ENCODE measurements at regions not wholly inside any gene's neighbourhood (a gene's known extent, or its start where the extent isn't known, plus 50 kb on each side); places are given as distances from the start of the nearest gene placed in this dataset.

- no peak overlapping the region for H2AFZ ChIP-seq
- no peak for TF ChIP-seq EZH2 (IDR thresholded peaks at IDR 0.05; ENCODE audit: low read depth)
- no peak for TF ChIP-seq CTCF (conservative IDR thresholded peaks at IDR 0.05)
- DNase-seq, result no peak
- intact Hi-C loops (cut with micrococcal nuclease; ENCODE audit: unreplicated experiment), result no loop called here
- no peaks in the 10 kb centered on the region for H3K9me2 ChIP-seq (ENCODE audit: insufficient read depth)
- no peak overlapping the region for H3K27ac ChIP-seq
- no peaks in the 10 kb centered on the region for H3K36me3 ChIP-seq (ENCODE audit: low read depth)
- no TSS peak for BruUV-seq (replicated peaks)
- no peaks in the 10 kb centered on the region for H3F3A ChIP-seq (ENCODE audit: insufficient read depth, low read depth)
- H3K9me3 ChIP-seq (ENCODE audit: insufficient read depth, low read depth), result no peaks in the 10 kb centered on the region
- CTCF ChIA-PET, result no interaction called here
- H3K4me1 ChIP-seq (replicated peaks; ENCODE audit: insufficient read depth), result no peaks in the 10 kb centered on the region
- H4K20me1 ChIP-seq (ENCODE audit: insufficient read depth), result no peaks in the 10 kb centered on the region
- peaks cover 3% of the 10 kb centered on the region; the same call in 1 of the 2 replicates for H3K27me3 ChIP-seq (ENCODE audit: insufficient read depth, low read depth)
- no peak overlapping the region for H3K4me2 ChIP-seq
- POLR2A ChIA-PET (ENCODE audit: unreplicated experiment), result no interaction called here
- H3K4me3 ChIP-seq, result no peak overlapping the region
- no peaks in the 10 kb centered on the region for H3K79me2 ChIP-seq (ENCODE audit: low read depth)
These were observed 126.4 kb upstream of the TMEM132C start for GRCh38 chr12:128140551-128140950.

GRCh38 chr12:128150961-128151360, 116.0 kb upstream of the TMEM132C start:
- H3F3A ChIP-seq (ENCODE audit: insufficient read depth, low read depth), result no peaks in the 10 kb centered on the region
- ChIA-PET CTCF (no interaction called here), POLR2A (ENCODE audit: unreplicated experiment) (no interaction called here)
- H3K4me3 ChIP-seq, result no peak overlapping the region
- H3K9me2 ChIP-seq (ENCODE audit: insufficient read depth), result no peaks in the 10 kb centered on the region
- H3K79me2 ChIP-seq (ENCODE audit: low read depth), result no peaks in the 10 kb centered on the region
- H3K9me3 ChIP-seq (ENCODE audit: insufficient read depth, low read depth), result no peaks in the 10 kb centered on the region
- H3K4me2 ChIP-seq, result no peak overlapping the region
- intact Hi-C loops (cut with micrococcal nuclease; ENCODE audit: unreplicated experiment), result no loop called here
- no peak for TF ChIP-seq EZH2 (IDR thresholded peaks at IDR 0.05; ENCODE audit: low read depth)
- TF ChIP-seq CTCF (conservative IDR thresholded peaks at IDR 0.05), result no peak
- H2AFZ ChIP-seq, result no peak overlapping the region
- no TSS peak for BruUV-seq (replicated peaks)
- peaks cover 29% of the 10 kb centered on the region; the same call in 1 of the 2 replicates for H3K27me3 ChIP-seq (ENCODE audit: insufficient read depth, low read depth)
- DNase-seq, result no peak
- no peak overlapping the region for H3K27ac ChIP-seq
- H3K36me3 ChIP-seq (ENCODE audit: low read depth), result no peaks in the 10 kb centered on the region
- no peaks in the 10 kb centered on the region for H3K4me1 ChIP-seq (replicated peaks; ENCODE audit: insufficient read depth)
- no peaks in the 10 kb centered on the region for H4K20me1 ChIP-seq (ENCODE audit: insufficient read depth)

- ChIA-PET POLR2A (ENCODE audit: unreplicated experiment) (no interaction called here), CTCF (no interaction called here)
- no peaks in the 10 kb centered on the region for H3K9me3 ChIP-seq (ENCODE audit: insufficient read depth, low read depth)
- H3F3A ChIP-seq (ENCODE audit: insufficient read depth, low read depth), result no peaks in the 10 kb centered on the region
- H3K9me2 ChIP-seq (ENCODE audit: insufficient read depth), result no peaks in the 10 kb centered on the region
- H3K27ac ChIP-seq, result no peak overlapping the region
- H2AFZ ChIP-seq, result no peak overlapping the region
- H3K4me1 ChIP-seq (replicated peaks; ENCODE audit: insufficient read depth), result no peaks in the 10 kb centered on the region
- TF ChIP-seq CTCF (conservative IDR thresholded peaks at IDR 0.05) (no peak), EZH2 (IDR thresholded peaks at IDR 0.05; ENCODE audit: low read depth) (no peak)
- H4K20me1 ChIP-seq (ENCODE audit: insufficient read depth), result no peaks in the 10 kb centered on the region
- H3K79me2 ChIP-seq (ENCODE audit: low read depth), result no peaks in the 10 kb centered on the region
- H3K27me3 ChIP-seq (ENCODE audit: insufficient read depth, low read depth), result peaks cover 6% of the 10 kb centered on the region; the same call in 1 of the 2 replicates
- H3K4me3 ChIP-seq, result no peak overlapping the region
- H3K36me3 ChIP-seq (ENCODE audit: low read depth), result no peaks in the 10 kb centered on the region
- intact Hi-C loops (cut with micrococcal nuclease; ENCODE audit: unreplicated experiment), result no loop called here
- BruUV-seq (replicated peaks), result no TSS peak
- no peak for DNase-seq
- no peak overlapping the region for H3K4me2 ChIP-seq
These were observed 111.4 kb upstream of the TMEM132C start for GRCh38 chr12:128155571-128155970.
